T-cell (primary cell): ENCODE measurements at regions not wholly inside any gene's neighbourhood (a gene's known extent, or its start where the extent isn't known, plus 50 kb on each side); places are given as distances from the start of the nearest gene placed in this dataset.

Experiments
- ATAC-seq, 4 experiments: fragments of 200-7000 bp in 3 of 4; fragments of 150-1000 bp in 1 of 4; cut with Tn5 transposase; replicated peaks in 1 of 4; 1 replicate in 3 of 4; 2 replicates in 1 of 4; pipeline ENCODE4 v1.10.0; 2021; ENCODE audit warnings: moderate library complexity in 3 of 4, mild to moderate bottlenecking in 2 of 4, moderate number of reproducible peaks in 1 of 4
- CTCF ChIA-PET, 2 donors: fragments of 300-600 bp; sonication (Branson Sonifier 250); formaldehyde crosslinking; loops; one replicate each; lab custom pipeline; 2022; ENCODE audit warnings: antibody characterized with exemption in 2 of 2; lab: Charles Lee
- POLR2A ChIA-PET, 2 donors: fragments of 300-600 bp; sonication (Branson Sonifier 250); formaldehyde crosslinking; loops; one replicate each; lab custom pipeline; 2022; ENCODE audit warnings: antibody characterized with exemption in 2 of 2; lab: Charles Lee
- DNase-seq, 35 experiments: peaks; one replicate each; pipeline versions ENCODE4 v3.0.0 to v3.0.0-alpha.2; 2013 to 2023
- H3K27ac ChIP-seq: one replicate; pipeline ENCODE4 v1.5.1; 2013; ENCODE audit warnings: low read length
- H3K27me3 ChIP-seq, 2 experiments: replicated peaks in 1 of 2; 1 replicate in 1 of 2; 2 replicates in 1 of 2; pipeline versions ENCODE4 v1.6.1 to v1.7.0; 2013; ENCODE audit warnings: low read length in 1 of 2, mixed read lengths in 1 of 2; ENCODE audit not compliant: control insufficient read depth in 2 of 2, insufficient read depth in 2 of 2; ENCODE audit errors: extremely low read depth in 1 of 2
- H3K36me3 ChIP-seq, 2 donors: 1 replicate in 1 of 2; 2 replicates in 1 of 2; pipeline versions ENCODE4 v1.6.1 to v1.7.0; 2013; ENCODE audit warnings: low read length in 1 of 2; ENCODE audit not compliant: control insufficient read depth in 2 of 2, insufficient read depth in 1 of 2; ENCODE audit errors: extremely low read depth in 1 of 2
- H3K4me1 ChIP-seq, 2 experiments: 1 replicate in 1 of 2; 2 replicates in 1 of 2; pipeline versions ENCODE4 v1.6.1 to v1.7.0; 2013; ENCODE audit warnings: low read length in 2 of 2, mixed read lengths in 1 of 2; ENCODE audit not compliant: insufficient read depth in 2 of 2, control insufficient read depth in 1 of 2; ENCODE audit errors: extremely low read depth in 1 of 2
- H3K4me3 ChIP-seq, 2 donors: 1 replicate in 1 of 2; 2 replicates in 1 of 2; pipeline versions ENCODE4 v1.5.1 to v1.7.0; 2013; ENCODE audit warnings: mild to moderate bottlenecking in 2 of 2, low read length in 1 of 2, moderate library complexity in 1 of 2; ENCODE audit not compliant: control insufficient read depth in 1 of 2; ENCODE audit errors: extremely low read depth in 1 of 2
- H3K9me3 ChIP-seq: 2 replicates; pipeline ENCODE4 v1.7.0; 2013
- H3K27ac Mint-ChIP-seq, 2 donors: one replicate each; pipeline ENCODE4 v1.8.0; 2020 to 2021; ENCODE audit warnings: mild to moderate bottlenecking in 2 of 2, mixed read lengths in 2 of 2
- H3K27me3 Mint-ChIP-seq, 2 donors: one replicate each; pipeline ENCODE4 v1.8.0; 2021 to 2022; ENCODE audit warnings: mixed read lengths in 2 of 2
- H3K36me3 Mint-ChIP-seq: one replicate; pipeline ENCODE4 v1.8.0; 2021; ENCODE audit warnings: mixed read lengths
- H3K4me1 Mint-ChIP-seq, 3 donors: one replicate each; pipeline ENCODE4 v1.8.0; 2020 to 2022; ENCODE audit warnings: mixed read lengths in 3 of 3, mild to moderate bottlenecking in 1 of 3
- H3K4me3 Mint-ChIP-seq, 3 donors: one replicate each; pipeline ENCODE4 v1.8.0; 2020 to 2022; ENCODE audit warnings: mild to moderate bottlenecking in 3 of 3, mixed read lengths in 3 of 3, moderate library complexity in 3 of 3
- H3K9me3 Mint-ChIP-seq, 3 donors: one replicate each; pipeline ENCODE4 v1.8.0; 2020 to 2022; ENCODE audit warnings: mixed read lengths in 3 of 3
- WGBS: methylation state at CpG from one replicate; pipeline ENCODE4 v1.1.5; 2013; ENCODE audit warnings: missing lambda C conversion rate; ENCODE audit not compliant: insufficient coverage; 5-methylcytosine and 5-hydroxymethylcytosine counted together

- Histone ChIP-seq H3K4me1 (no peaks in the 10 kb centered on the region), H3K27me3 (no peaks in the 10 kb centered on the region), H3K27ac (no peak overlapping the region), H3K36me3 (no peaks in the 10 kb centered on the region), H3K9me3 (no peaks in the 10 kb centered on the region), H3K4me3 (no peak overlapping the region)
- peaks cover 2 to 10% of the 10 kb centered on the region in 2 donors for H3K27me3 Mint-ChIP-seq
- no CpG with 5 or more reads among the region's 1 CpG for WGBS
- ChIA-PET POLR2A (no interaction called here), CTCF (no interaction called here)
- ATAC-seq (no peak), DNase-seq (no peak)
- no peak overlapping the region for H3K4me3 Mint-ChIP-seq
- no peak overlapping the region for H3K27ac Mint-ChIP-seq
- H3K4me1 Mint-ChIP-seq: no peaks in the 10 kb centered on the region
- H3K36me3 Mint-ChIP-seq: no peaks in the 10 kb centered on the region
- peaks cover 0 to 6% (median 0%) of the 10 kb centered on the region in 3 donors for H3K9me3 Mint-ChIP-seq
Measured at GRCh38 chrX:3768881-3769280, 55.4 kb upstream of the PRKX start.
